ENCODE measurements at regions not wholly inside any gene's neighbourhood (a gene's known extent, or its start where the extent isn't known, plus 50 kb on each side); places are given as distances from the start of the nearest gene placed in this dataset.
A peak's percentile ranks its signal among the peaks of the same experiment; 100 is the strongest.
"Not testable (repeated sequence)": the region's sequence is repeated elsewhere in the genome, so short reads cannot be mapped to it uniquely, and the experiment has no call there.

DNA sequence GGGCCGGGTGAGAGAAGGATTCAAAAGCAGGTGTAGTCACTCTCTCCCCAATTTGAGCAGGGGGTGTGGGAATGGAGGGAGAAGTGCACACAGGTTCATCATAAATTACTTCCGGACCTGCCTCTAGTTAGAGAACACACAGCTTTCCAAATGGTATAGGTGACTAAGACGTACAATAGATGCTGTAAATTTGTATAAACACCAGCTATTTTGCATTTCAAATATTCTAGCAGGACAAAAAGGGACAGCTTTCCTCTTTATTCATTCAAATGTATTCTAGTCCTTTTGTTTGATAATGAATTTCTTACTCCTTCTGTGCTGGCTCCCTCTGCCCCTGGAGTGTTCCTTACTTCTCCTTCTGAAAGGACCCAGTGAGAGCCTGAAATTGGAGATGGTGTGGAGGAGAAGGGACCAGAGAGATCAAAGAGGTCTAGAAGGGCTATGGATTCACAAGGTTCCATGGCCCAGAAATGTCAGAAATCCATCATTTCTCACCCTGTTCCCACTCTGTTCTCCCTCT, 53.2 kb upstream of the SH3BP4 start:
- DNase-seq = no peak

DNA sequence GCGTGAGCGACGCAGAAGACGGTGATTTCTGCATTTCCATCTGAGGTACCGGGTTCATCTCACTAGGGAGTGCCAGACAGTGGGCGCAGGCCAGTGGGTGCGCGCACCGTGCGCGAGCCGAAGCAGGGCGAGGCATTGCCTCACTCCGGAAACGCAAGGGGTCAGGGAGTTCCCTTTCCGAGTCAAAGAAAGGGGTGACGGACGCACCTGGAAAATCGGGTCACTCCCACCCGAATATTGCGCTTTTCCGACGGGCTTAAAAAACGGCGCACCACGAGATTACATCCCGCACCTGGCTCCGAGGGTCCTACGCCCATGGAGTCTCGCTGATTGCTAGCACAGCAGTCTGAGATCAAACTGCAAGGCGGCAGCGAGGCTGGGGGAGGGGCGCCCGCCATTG, 63.4 kb upstream of the SH3BP4 start:
- DNase-seq = not testable (repeated sequence)

DNA sequence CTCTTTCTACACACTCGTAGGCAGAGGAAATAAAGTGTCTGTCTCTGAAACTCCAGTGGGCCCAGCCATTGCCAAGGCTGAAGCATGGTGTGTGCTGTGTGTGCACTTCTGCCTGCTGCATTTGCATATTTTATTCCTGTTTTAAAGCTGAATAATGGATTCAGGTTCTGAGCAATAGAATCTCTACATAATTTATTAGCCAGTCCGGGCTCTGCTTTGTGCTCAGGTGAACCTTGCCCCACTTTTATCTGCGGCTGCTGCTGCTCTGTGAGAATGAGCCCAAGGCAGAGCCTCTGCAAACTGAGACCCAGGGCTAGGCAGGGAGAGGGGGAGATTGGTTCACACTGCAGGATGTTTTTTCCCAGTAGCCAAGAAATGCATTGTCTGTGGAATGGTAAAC, 64.6 kb upstream of the SH3BP4 start:
- no peak for DNase-seq

DNA sequence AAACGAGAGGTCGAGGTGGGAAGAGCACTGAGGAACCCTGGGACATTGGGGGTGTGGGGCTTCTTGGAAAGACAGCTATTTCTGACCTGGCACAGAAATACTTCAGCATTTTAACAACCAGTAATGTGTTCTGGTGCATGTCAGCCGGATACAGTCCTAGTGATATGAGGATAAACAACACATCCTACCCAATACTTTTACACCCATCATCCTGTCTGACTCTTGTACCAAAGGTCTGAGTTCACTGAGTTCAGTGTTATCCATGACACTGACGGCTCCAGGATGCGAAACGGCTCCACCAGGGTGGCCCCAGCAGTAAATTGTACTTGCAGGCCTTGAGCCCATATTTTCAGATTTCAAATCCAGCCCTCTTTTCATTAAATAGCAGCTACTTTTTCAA, 65.9 kb upstream of the SH3BP4 start:
- DNase-seq = no peak

DNA sequence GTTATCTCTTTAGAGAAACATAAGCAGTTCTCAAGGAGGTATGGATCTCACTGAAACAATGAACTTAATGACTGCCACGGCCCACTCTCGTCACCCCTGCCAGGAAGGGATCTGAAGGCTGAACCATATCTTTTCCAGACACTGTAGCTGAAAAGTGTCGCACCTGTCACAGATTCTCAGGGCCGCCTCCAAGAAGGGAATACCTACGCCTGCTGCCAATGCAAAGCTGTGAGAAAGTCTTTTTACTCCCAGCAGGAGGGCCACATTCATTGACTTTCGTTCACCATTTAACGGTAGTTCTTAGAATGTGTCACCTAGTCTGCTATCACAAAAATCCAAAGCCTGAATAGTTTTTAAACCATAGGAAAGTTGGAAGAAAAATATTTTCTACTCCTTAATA, 66.7 kb upstream of the SH3BP4 start:
- DNase-seq = no peak

DNA sequence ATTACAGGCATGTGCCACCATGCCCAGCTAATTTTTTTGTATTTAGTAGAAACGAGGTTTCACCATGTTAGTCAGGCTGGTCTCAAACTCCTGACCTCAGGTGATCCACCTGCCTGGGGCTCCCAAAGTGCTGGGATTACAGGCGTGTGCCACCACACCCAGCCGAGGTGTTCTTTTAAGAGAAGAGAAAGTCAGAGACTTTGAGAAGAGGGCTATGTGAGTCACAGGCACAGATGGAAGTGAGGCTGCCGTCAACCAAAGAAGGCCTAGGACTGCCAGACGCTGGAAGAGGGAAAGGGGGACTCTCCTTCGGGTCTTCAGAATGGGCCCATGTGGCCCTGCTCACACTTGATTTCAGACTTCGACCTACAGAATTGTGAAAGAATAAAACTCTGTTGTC, 67.2 kb upstream of the SH3BP4 start:
- DNase-seq = no peak

DNA sequence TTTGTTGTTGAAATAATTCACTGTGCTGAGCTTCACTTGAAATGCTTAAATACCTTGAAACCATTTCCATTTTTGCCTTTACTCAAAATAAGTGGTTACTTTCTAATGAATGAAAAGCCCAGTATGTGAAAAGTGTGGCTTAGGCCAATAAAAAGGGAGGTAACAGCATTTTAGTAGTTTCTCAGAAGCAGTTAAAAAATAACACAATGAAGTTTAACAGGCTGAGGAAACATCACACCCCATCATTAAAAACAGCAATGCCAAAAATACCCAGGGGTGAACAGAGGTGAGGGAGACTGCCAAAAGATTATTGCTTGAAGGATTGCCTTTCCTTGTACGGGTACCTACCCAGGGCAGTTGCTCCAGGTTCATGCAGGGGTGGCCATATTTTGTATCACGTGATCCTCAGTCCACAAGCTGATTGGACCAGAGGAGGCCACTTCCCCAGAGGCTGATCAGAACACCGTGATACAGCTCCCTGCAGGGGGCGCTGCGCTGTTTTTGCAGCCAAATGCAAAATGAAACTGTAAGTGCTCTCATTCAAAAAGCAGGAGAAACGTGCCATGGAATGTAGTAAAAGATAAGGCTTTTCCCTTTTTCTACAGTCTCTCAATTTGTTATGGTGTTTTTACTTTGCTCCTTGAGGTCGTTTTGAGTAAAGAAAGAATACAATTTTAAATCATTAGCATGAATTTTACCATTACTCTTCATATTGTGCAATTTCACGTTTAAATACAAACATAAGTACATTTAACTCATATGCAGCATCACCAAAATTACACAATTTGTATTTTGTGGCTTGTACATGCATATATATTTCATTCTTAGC, 70.2 kb upstream of the SH3BP4 start:
- DNase-seq = peak; percentile 48

DNA sequence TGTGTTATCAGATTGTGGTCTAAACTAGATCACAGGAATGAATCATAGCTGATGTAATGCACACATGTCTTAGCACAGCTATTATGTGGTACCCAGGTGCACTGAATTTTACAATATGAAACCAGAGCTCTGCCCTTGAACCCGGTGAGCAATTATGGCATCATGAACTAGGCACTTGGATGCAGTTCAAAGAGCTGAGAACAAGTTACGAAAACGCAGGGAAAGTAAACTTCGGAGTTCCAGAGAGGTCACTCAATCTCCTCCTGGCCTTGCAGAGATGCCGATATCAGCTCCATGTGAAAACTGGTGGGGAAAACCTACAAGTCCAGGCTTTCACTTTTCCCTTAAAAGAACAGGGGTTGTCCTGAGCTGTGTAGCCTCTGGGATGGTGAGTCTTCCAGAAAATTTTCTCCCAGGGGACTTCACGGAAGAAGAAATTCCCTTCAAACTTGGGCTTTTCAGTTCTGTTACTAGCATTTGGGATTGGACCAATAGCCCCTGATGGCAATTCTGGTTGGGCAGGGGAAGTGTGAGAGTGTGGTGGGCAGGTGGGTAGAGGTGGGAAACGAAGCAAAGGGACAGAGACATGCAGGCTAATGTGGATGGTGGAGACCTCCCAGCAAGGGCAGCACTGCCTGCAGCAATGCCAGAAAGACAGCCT, 71.1 kb upstream of the SH3BP4 start:
- DNase-seq = no peak

DNA sequence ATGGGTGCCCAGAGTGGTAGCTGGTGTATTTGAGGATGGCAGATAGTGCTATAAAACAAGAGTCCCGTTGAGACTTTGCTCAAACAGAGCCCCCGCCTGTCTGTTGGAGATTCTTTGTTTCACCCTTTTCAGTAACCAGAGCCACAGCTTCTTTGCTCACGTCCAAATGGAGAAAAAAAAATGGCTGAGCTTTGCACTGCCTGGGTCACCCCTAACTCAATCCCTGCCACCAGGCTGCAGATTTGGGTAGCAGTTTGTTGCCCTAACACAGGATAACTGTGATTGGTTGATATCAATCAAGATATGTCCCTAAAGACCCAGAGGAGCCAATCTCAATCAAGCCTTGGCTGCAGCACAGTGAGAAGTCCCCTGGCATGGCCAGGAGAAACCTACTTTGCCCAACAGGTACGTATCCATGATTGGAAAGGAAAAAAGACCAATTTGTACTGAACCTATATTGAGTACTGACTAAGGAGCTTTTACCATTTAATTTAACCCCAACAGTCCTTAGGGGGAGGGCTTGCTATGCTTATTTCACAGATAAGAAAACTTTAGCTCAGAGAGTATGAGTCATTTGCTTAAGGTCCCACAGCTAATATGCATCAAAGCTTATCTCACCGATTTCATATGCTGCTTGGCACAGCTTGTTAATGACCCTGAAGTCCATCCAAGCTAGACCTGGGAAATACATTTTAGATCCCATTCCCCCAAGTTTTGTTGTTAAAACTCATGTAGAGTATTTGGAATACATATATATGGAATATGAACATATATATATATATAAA, 72.0 kb upstream of the SH3BP4 start:
- DNase-seq = no peak

DNA sequence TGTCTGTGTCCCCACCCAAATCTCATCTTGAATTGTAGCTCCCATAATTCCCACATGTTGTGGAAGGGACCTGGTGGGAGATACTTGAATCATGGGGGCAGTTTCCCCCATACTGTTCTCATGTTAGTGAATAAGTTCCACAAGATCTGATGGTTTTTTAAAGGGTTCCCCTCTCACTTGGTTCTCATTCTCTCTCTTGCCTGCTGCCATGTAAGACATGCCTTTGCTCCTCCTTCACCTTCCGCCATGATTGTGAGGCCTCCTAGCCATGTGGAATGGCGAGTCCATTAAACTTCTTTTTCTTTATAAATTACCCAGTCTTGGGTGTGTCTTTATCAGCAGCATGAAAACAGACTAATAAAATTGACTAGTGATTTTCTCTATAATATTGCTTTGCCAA, 75.2 kb upstream of the SH3BP4 start:
- not testable (repeated sequence) for DNase-seq

DNA sequence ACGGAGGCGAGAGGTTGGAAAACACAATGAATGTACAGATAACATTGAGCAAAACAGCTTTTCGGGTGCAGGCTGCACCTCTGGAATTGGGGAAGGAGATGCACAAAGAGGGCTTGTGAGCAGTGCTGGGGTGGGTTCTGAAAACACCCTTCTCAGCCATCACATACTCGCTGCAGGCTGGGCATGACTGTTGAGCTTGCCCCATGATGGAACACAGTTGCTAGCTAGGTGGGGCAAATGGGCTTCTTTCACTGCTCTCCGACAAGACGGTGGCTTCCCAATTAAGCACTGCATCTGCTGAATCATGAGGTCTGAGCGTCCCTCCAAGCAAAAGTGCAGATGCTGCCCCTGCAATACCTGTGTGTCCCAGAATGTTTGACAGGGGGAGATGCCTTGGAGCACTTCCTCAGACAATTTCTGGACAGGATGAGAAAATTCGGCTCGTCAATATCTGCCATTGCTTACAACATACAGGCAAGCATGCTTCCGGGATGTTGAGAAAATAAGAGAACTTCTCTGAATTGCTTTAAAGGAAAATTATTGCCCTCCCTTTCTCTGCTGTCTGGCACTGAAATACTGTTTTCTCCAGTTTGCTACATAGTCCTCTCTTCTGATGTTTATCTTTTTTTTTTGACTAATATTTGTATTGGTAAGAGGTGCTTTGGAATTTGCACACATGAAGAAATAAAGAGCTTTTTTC, 77.3 kb upstream of the SH3BP4 start:
- DNase-seq = no peak

DNA sequence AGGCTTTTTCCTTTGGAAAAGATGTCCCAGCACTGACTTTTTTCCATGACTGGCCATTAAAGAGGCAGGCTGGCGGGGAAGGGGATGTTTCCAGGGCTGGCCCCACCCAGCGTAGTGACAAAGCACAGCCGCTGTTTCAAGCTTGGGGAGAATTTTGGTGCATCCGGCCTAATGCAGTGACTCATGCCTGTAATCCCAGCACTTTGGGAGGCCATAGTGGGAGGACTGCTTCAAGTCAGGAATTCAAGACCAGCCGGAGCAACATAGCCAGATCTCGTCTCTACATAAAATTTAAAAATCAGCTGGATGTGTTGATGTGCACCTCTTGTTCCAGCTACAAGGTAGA, 78.0 kb upstream of the SH3BP4 start:
- no peak for DNase-seq

DNA sequence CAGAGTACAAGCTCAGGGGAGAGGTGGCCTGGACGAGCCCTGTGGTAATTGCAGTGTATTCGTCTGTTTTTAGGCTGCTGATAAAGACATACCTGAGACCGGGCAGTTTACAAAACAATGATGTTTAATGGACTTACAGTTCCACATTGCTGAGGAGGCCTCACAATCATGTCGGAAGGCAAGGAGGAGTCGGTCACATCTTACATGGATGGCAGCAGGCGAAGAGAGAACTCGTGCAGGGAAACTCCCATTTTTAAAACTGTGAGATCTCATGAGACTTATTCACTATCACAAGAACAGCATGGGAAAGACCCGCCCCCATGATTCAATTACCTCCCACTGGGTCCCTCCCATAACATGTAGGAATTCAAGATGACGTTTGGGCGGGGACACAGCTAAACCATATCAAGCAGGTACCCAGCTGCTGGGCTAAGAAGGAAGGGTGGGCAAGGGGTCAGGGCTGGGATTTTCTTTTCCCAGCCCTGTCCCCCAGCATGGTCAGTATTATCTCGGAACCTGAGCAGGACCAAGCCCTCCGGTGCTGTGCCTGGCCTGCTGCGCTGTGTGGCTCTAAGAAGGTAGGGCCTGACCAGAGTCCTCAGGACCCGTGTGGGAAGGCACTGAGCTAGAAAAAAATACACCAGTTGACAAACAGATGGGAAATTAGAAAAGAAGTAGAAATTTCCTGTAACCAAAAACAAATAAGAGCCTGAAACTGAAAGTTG, 78.6 kb upstream of the SH3BP4 start:
- DNase-seq = no peak

DNA sequence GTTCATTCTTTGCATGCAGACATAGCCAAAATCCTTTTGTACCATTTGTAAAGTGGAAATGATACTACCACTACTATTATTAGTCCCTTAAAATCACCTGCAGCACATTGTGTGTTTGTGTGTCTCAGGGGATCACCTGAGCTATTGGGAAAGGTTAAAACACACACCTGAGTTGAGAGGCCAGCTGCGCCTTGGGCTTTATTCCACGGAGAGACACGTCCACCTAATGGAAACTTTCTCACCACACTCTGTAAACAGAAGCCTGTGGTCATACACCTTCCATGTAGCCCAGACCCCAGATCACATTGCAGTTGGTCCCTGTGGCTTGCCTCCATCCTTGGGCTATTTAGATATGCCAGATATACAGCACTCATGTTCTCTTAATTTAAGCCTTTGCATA, 81.8 kb upstream of the SH3BP4 start:
- no peak for DNase-seq

DNA sequence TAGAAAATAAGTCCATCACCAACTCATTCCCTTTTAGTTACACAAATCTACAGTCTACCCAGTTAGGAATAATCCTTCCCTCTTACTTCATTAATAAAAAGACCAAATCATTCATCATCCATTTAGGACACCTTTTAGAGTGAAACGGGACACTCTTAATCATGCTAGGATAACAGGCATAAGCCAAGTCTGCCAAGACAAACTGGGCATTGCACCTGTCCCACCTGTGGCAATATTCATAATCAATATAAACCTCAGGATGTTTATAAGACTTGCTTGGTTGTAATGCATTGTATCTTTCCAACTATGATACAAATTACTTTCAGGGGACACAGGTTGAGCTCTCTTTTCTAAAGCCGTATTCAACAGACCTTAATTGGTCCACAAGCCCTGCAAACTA, 82.7 kb upstream of the SH3BP4 start:
- DNase-seq = no peak

DNA sequence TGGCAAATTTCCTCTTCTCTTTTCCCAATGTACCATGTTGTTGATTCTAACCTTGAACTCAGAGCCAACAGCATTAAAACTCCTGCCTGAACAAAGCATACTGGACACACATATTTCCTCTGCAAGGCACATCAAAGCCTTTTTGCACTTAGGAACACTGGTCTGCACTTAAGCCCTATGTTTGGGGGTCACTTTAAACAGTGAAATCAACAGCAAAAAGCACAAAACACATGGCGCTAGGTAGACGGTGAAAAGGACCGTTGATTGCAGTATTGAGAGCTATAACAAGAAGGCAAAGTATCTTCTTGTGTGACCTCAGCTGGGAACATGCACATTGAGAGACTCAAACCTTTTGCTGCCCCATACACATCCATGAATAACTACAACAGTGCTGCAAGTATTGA, 83.9 kb upstream of the SH3BP4 start:
- no peak for DNase-seq

DNA sequence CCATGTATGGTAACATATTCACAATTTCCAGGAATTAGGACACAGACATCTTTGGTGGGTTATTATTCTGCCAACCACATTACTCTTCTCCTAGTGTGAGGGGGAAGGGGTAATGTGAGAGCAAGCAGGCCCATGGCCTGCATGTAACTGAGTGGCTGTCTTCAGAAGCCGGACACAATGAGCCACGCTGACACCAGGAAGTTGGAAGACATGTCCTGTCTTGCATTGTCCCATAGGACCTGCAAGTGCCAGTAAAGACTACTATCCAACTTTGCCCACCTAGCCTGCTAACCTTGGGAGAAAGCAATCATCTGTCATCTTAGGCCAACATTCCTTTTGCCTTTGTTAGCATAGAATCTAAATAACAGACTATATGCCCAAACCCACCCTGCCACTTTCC, 86.2 kb upstream of the SH3BP4 start:
- no peak for DNase-seq

DNA sequence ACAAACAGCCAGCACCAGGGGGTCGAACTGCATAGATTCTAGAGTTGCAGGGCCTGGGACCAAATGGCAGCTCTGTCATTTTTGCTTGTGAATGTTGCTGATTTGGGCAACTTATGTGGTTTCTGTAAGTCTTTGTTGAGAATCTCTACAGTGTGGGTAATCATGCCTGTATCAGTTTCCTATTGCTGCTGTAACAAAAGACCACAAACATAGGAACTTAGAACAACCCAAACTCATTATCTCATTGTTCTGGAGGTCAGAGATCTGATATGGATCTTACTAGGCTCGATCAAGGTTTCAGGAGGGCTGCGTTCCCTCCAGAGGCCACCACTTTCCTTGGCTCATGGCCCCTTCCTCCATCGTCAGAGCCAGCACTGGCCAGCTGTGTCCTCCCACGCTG, 86.8 kb upstream of the SH3BP4 start:
- DNase-seq = no peak

DNA sequence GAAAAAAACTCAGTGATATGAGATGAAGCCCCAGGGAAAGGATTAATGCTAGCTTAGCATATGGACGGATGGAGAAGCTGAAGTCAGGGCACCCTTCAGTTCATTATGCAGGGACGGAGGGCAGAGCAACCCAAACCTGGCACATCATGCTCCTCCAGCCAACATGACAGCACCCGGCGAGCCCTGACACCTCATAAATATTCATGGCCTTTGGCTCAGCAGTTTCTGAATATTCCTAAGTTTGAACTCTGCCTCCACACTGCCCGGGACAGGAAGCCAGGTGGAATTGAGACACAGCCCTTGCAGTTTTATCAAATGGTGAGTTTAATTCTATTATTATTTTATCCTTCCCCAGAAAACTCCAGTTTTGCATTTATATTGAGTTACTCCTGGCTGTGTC, 87.3 kb upstream of the SH3BP4 start:
- DNase-seq = no peak

DNA sequence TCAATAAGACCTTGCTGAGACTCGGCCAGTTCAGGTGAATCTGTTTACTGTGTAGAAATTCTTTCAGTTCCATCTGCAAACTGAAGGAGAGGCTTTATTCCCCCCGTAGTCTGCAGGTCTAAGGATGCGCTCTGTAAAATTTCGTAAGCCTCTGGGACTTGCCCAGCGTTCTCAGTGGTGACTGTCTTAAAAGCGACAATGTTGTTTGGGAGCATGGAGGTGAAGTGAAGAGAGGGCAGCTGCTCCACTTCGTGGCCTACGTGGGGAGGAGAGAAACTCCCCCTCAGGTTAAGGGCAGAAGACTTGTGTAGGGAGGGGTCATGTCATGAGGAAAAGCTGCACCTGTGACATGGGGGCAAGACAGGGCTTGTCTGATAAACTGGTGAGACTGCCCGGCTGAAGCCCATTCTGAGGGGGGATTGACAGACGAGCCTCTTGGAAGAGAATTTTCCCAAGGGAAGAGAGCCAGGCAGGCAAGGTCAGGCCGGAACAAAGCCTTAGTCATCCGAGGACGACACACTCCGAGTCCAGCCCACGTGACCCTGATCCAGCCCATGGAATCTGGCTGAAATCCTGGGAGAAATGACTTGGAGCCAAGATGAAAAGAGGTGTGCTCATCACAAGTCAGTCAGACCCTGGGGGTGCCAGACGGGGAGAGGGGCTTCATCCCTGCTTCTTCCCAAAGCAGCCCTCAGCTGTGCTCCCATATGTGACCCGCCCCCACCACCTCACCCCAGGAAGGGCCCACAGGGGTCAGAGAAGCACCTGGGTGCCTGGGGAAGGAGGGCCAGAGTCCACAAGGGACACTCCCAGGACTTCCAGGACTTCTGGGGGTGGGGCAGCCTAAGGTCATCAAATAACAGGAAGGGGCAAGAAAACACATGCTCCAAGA, 88.5 kb upstream of the SH3BP4 start:
- no peak for DNase-seq
